ENCODE measurements at regions not wholly inside any gene's neighbourhood (a gene's known extent, or its start where the extent isn't known, plus 50 kb on each side); places are given as distances from the start of the nearest gene placed in this dataset.

- TF ChIP-seq CTCF (IDR thresholded peaks at IDR 0.05) (no peak), EZH2 (IDR thresholded peaks at IDR 0.05; ENCODE audit: borderline replicate concordance, insufficient read depth, low read depth, low read length, poor library complexity, severe bottlenecking) (no peak)
Measured at GRCh38 chr10:14431868-14432267, 101.1 kb upstream of the FRMD4A start.

Data from B cell (primary cell).